ENCODE measurements at regions not wholly inside any gene's neighbourhood (a gene's known extent, or its start where the extent isn't known, plus 50 kb on each side); places are given as distances from the start of the nearest gene placed in this dataset.
"Not testable (repeated sequence)": the region's sequence is repeated elsewhere in the genome, so short reads cannot be mapped to it uniquely, and the experiment has no call there.

DNA sequence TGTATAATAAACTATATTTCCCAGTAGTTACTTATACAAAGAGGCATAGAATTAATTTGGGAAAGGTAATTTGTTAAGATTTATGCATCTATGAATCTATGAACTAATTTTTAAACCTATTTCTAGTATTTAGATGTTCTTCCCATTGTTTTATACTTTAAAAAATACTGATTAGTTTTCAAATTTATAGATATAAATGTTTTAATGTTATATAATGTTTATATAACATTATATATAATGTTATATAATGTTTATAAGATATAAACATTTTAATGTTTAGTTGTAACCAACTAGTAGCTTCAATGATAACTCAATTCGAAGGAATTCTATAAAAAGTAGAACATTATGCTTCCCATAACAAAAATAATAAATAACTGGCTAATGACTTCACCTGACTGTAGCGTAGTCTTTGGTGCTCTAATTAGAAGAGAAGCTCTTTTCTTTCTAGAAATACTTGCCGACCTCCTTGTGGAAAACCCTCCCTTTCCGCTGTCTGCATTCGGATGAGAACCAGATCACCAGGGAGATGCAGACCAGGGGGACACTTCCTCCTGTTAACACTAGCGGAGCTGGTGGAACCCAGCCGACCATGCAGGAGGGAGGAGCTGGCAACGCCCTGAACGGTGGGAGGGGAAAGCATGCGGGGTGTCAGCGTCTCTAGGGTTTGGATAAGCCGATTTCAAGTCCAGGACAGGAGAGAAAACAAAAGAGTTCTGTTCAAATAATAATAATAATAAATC is 158.4 kb downstream of the OR2B2 start:
- Mint-ChIP-seq H3K27me3 (no peaks in the 10 kb centered on the region), H3K27ac (peak overlapping the region; percentile 97), H3K4me1 (peaks cover 32% of the 10 kb centered on the region), H3K4me3 (peak overlapping the region; percentile 96), H3K9me3 (no peaks in the 10 kb centered on the region), H3K36me3 (ENCODE audit: low read depth) (peaks cover 8% of the 10 kb centered on the region)
- CTCF ChIA-PET, result interaction anchor here (0.9 to 3.6 kb wide), 7 partner anchors 12 to 577 kb away, joined by 3 to 38 read pairs (median 14); no protein-coding TSS in a partner anchor
- intact Hi-C loops (cut with micrococcal nuclease), result loop anchor here (1.0 to 10.0 kb wide), 16 partner anchors 18 to 1761 kb away; partner anchors contain the start of genes HMGN4, POM121L2, ZNF165 and ZNF391
- POLR2A ChIA-PET, result interaction anchor here (0.7 to 3.2 kb wide), 10 partner anchors 19 to 1142 kb away, joined by 3 to 22 read pairs (median 4); a partner anchor contains a TSS
- TF ChIP-seq, protein P1, sequence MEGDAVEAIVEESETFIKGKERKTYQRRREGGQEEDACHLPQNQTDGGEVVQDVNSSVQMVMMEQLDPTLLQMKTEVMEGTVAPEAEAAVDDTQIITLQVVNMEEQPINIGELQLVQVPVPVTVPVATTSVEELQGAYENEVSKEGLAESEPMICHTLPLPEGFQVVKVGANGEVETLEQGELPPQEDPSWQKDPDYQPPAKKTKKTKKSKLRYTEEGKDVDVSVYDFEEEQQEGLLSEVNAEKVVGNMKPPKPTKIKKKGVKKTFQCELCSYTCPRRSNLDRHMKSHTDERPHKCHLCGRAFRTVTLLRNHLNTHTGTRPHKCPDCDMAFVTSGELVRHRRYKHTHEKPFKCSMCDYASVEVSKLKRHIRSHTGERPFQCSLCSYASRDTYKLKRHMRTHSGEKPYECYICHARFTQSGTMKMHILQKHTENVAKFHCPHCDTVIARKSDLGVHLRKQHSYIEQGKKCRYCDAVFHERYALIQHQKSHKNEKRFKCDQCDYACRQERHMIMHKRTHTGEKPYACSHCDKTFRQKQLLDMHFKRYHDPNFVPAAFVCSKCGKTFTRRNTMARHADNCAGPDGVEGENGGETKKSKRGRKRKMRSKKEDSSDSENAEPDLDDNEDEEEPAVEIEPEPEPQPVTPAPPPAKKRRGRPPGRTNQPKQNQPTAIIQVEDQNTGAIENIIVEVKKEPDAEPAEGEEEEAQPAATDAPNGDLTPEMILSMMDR (IDR thresholded peaks at IDR 0.05), result no peak
- DNase-seq, result peak; percentile 53
- ATAC-seq (ENCODE audit: low read depth), result peak; percentile 59

DNA sequence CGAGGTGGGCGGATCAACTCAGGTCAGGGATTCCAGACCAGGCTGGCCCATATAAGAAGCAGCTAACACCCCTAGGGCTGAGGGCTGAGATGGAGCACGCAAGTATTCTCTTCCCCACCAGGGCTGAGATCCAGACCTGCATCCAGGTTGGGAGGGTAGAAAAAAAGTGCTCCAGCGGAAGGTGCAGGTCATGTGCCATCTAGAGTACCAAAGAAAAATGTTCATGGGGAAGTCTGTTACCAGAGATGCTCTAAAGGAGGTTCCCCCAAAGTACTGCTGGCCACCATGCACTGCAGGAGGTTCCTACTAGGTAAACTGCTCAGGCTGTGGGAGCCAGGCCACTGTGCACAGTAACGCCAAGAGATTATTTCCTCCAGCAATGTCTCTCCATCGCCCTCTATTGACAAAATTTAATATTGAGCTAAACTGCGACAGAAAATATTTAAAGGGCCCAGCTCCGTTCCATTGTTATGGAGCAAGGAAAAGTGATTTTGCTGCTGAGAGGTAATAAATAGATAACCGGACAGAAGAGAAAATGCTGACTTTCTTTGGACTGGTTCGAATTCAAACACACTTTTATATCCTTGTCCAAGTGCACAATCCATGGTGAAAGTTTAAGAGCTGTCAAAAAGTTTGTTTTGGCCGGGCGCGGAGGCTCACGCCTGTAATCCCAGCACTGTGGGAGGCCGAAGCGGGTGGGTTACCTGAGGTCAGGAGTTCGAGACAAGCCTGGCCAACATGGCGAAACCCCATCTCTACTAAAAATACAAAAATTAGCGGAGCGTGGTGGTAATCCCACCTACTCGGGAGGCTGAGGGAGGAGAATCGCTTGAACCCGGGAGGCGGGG is 159.9 kb downstream of the OR2B2 start:
- H3K4me1 Mint-ChIP-seq, result peaks cover 30% of the 10 kb centered on the region
- peak; percentile 55 for ATAC-seq (ENCODE audit: low read depth)
- CTCF ChIA-PET, result interaction anchor here (0.6 to 3.6 kb wide), 26 partner anchors 9 to 576 kb away, joined by 3 to 38 read pairs (median 4); partner anchors contain the start of gene ZNF391
- TF ChIP-seq, protein P1 (IDR thresholded peaks at IDR 0.05), result peak; percentile 45
- intact Hi-C loops (cut with micrococcal nuclease), result loop anchor here (1.0 to 10.0 kb wide), 17 partner anchors 14 to 1759 kb away; partner anchors contain the start of genes HMGN4, ZNF165 and ZNF391
- peak overlapping the region; percentile 96 for H3K4me3 Mint-ChIP-seq
- no peaks in the 10 kb centered on the region for H3K9me3 Mint-ChIP-seq
- peak; percentile 31 for DNase-seq
- peak overlapping the region; percentile 97 for H3K27ac Mint-ChIP-seq
- POLR2A ChIA-PET, result interaction anchor here (0.6 to 3.2 kb wide), 15 partner anchors 14 to 1595 kb away, joined by 3 to 22 read pairs (median 5); partner anchors contain the start of gene ZNF184
- no peaks in the 10 kb centered on the region for H3K27me3 Mint-ChIP-seq
- H3K36me3 Mint-ChIP-seq (ENCODE audit: low read depth), result peaks cover 8% of the 10 kb centered on the region

DNA sequence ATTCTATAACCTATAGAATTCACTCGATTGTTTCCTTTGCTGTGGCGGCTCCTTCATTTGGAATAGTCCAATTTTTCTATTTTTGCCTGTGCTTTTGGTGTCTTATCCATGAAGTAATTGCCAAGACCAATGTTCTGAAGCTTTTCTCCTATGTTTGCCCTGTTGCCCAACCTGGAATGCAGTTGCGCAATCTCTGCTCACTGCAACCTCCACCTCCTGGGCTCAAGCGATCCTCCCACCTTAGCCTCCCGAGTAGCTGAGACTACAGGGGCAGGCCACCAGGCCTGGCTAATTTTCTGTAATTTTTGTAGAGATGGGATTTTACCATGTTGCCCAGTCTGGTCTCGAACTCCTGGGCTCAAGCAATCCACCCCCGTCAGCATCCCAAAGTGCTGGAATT is 163.5 kb downstream of the OR2B2 start:
- Mint-ChIP-seq H3K27ac (no peak overlapping the region), H3K4me1 (peaks cover 9% of the 10 kb centered on the region), H3K4me3 (no peak overlapping the region), H3K27me3 (peaks cover 16% of the 10 kb centered on the region), H3K9me3 (no peaks in the 10 kb centered on the region), H3K36me3 (ENCODE audit: low read depth) (peaks cover 8% of the 10 kb centered on the region)
- intact Hi-C loops (cut with micrococcal nuclease), result no loop called here
- no peak for DNase-seq
- no peak for ATAC-seq (ENCODE audit: low read depth)
- POLR2A ChIA-PET, result no interaction called here
- TF ChIP-seq, protein P1 (IDR thresholded peaks at IDR 0.05), result no peak
- CTCF ChIA-PET, result no interaction called here

DNA sequence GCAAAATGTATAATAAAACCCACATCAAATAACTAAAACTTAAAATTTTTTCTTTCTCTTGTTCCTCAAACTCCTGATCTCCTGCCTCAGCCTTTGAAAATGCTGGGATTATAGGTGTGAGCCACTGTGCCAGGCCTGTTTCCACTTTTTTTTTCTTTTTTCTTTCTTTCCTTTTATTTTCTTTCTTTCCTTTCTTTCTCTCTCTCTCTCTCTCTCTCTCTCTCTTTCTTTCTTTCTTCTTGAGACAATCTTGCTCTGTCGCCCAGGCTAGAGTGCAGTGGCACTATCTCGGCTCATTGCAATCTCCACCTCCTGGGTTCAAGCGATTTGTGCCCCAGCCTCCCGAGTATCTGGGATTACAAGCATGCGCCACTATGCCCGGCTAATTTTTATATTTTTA is 164.6 kb downstream of the OR2B2 start:
- Mint-ChIP-seq H3K27ac (no peak overlapping the region), H3K4me1 (peaks cover 4% of the 10 kb centered on the region), H3K36me3 (ENCODE audit: low read depth) (peaks cover 2% of the 10 kb centered on the region), H3K9me3 (no peaks in the 10 kb centered on the region), H3K27me3 (peaks cover 24% of the 10 kb centered on the region), H3K4me3 (no peak overlapping the region)
- DNase-seq (no peak), ATAC-seq (ENCODE audit: low read depth) (no peak)
- TF ChIP-seq, protein P1 (IDR thresholded peaks at IDR 0.05), result no peak
- ChIA-PET POLR2A (no interaction called here), CTCF (no interaction called here)
- intact Hi-C loops (cut with micrococcal nuclease), result no loop called here

DNA sequence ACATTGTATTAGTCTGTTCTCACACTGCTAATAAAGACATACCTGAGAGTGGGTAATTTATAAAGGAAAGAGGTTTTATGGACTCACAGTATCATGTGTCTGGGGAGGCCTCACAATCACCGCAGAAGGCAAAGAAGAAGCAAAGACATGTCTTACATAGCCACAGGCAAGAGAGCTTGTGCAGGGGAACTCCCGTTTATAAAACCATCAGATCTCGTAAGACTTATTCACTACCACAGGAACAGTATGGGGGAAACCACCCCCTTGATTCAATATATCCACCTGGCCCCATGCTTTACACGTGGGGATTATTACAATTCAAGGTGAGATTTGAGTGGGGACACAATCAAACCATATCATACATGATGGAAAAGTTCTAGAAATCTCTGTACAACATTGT is 165.3 kb downstream of the OR2B2 start:
- ATAC-seq (ENCODE audit: low read depth); CTCF ChIA-PET: not testable (repeated sequence)

More for the DNA sequence above, 165.3 kb downstream of the OR2B2 start:
- H3K9me3 Mint-ChIP-seq; H3K4me1 Mint-ChIP-seq; POLR2A ChIA-PET; DNase-seq; H3K36me3 Mint-ChIP-seq (ENCODE audit: low read depth); H3K4me3 Mint-ChIP-seq; intact Hi-C loops (cut with micrococcal nuclease); H3K27ac Mint-ChIP-seq: not testable (repeated sequence)
- H3K27me3 Mint-ChIP-seq, result peaks cover 24% of the 10 kb centered on the region
